Lower lobe of right lung (tissue), 2 donors: ENCODE measurements at regions not wholly inside any gene's neighbourhood (a gene's known extent, or its start where the extent isn't known, plus 50 kb on each side); places are given as distances from the start of the nearest gene placed in this dataset.

Source experiments
- ATAC-seq, 2 donors: fragments of 200-7000 bp; cut with Tn5 transposase; one replicate each; pipeline ENCODE4 v1.9.1; 2020 to 2022; ENCODE audit warnings: mild to moderate bottlenecking in 2 of 2, moderate library complexity in 2 of 2
- DNase-seq: peaks from one replicate; pipeline ENCODE4 v3.0.0-alpha.2; 2020
- H3K27ac ChIP-seq: fragments of 200-600 bp; one replicate; pipeline ENCODE4 v1.8.0; 2022
- H3K27me3 ChIP-seq: fragments of 200-600 bp; one replicate; pipeline ENCODE4 v1.8.0; 2022; ENCODE audit warnings: low read depth
- H3K36me3 ChIP-seq: fragments of 200-600 bp; one replicate; pipeline ENCODE4 v1.8.0; 2022; ENCODE audit warnings: mild to moderate bottlenecking
- H3K4me1 ChIP-seq: fragments of 200-600 bp; one replicate; pipeline ENCODE4 v1.8.0; 2022
- H3K4me3 ChIP-seq: fragments of 200-600 bp; one replicate; pipeline ENCODE4 v1.8.0; 2022; ENCODE audit warnings: mild to moderate bottlenecking
- H3K9me3 ChIP-seq: fragments of 200-600 bp; one replicate; pipeline ENCODE4 v1.8.0; 2022
- CTCF ChIP-seq: fragments of 200-600 bp; IDR thresholded peaks from one replicate; pipeline ENCODE4 v1.8.0; 2022; ENCODE audit warnings: antibody characterized with exemption, mild to moderate bottlenecking
- intact Hi-C: fragments of 100-400 bp; cut with DNase I; formaldehyde crosslinking; loops from one replicate; pipeline ENCODE4 v1.11.0; 2022
- donor health status: DM: no; HTN: yes; CAD: no; lungs with severe emphysema.

GRCh38 chr13:80889829-80890228 is 548.9 kb upstream of the SPRY2 start:
- H3K27ac ChIP-seq: no peak overlapping the region
- ATAC-seq (no peak), DNase-seq (no peak)
- H3K9me3 ChIP-seq: no peaks in the 10 kb centered on the region
- no peak for TF ChIP-seq CTCF
- H3K4me1 ChIP-seq: no peaks in the 10 kb centered on the region
- H3K27me3 ChIP-seq: no peaks in the 10 kb centered on the region
- intact Hi-C loops: no loop called here
- no peaks in the 10 kb centered on the region for H3K36me3 ChIP-seq
- H3K4me3 ChIP-seq: no peak overlapping the region

- Histone ChIP-seq H3K27ac (no peak overlapping the region), H3K9me3 (no peaks in the 10 kb centered on the region), H3K4me1 (no peaks in the 10 kb centered on the region), H3K4me3 (no peak overlapping the region), H3K27me3 (no peaks in the 10 kb centered on the region), H3K36me3 (no peaks in the 10 kb centered on the region)
- ATAC-seq: no peak
- intact Hi-C loops: no loop called here
- TF ChIP-seq CTCF: no peak
- no peak for DNase-seq
These were observed 547.5 kb upstream of the SPRY2 start for GRCh38 chr13:80888390-80888789.

GRCh38 chr13:80884056-80884785 is 543.3 kb upstream of the SPRY2 start:
- DNase-seq (no peak), ATAC-seq (no peak)
- Histone ChIP-seq H3K36me3 (no peaks in the 10 kb centered on the region), H3K27ac (no peak overlapping the region), H3K4me3 (no peak overlapping the region), H3K27me3 (no peaks in the 10 kb centered on the region), H3K9me3 (no peaks in the 10 kb centered on the region), H3K4me1 (peaks cover 12% of the 10 kb centered on the region)
- TF ChIP-seq CTCF: no peak
- intact Hi-C loops: no loop called here

GRCh38 chr13:80883545-80883944 is 542.6 kb upstream of the SPRY2 start:
- intact Hi-C loops: no loop called here
- H3K4me1 ChIP-seq: peaks cover 12% of the 10 kb centered on the region
- ATAC-seq (no peak), DNase-seq (no peak)
- H3K9me3 ChIP-seq: no peaks in the 10 kb centered on the region
- no peak for TF ChIP-seq CTCF
- H3K27ac ChIP-seq: no peak overlapping the region
- H3K27me3 ChIP-seq: no peaks in the 10 kb centered on the region
- no peaks in the 10 kb centered on the region for H3K36me3 ChIP-seq
- no peak overlapping the region for H3K4me3 ChIP-seq

GRCh38 chr13:80881942-80882445 is 541.1 kb upstream of the SPRY2 start:
- peak; percentile 62 to 90 for ATAC-seq
- intact Hi-C loops: no loop called here

More at GRCh38 chr13:80881942-80882445, 541.1 kb upstream of the SPRY2 start:
- no peaks in the 10 kb centered on the region for H3K27me3 ChIP-seq
- no peaks in the 10 kb centered on the region for H3K9me3 ChIP-seq
- no peak overlapping the region for H3K4me3 ChIP-seq
- TF ChIP-seq CTCF: no peak
- no peaks in the 10 kb centered on the region for H3K36me3 ChIP-seq
- H3K27ac ChIP-seq: no peak overlapping the region
- no peak for DNase-seq
- peaks cover 12% of the 10 kb centered on the region for H3K4me1 ChIP-seq
